Heart right ventricle (tissue), 16 donors: ENCODE measurements at regions not wholly inside any gene's neighbourhood (a gene's known extent, or its start where the extent isn't known, plus 50 kb on each side); places are given as distances from the start of the nearest gene placed in this dataset.

Experiments
- ATAC-seq, 8 donors: fragments of 200-7000 bp; cut with Tn5 transposase; one replicate each; pipeline ENCODE4 v1.9.1; 2020; ENCODE audit warnings: mild to moderate bottlenecking in 8 of 8, moderate library complexity in 8 of 8, moderate number of reproducible peaks in 1 of 8
- DNase-seq, 2 donors: peaks; one replicate each; pipeline ENCODE4 v3.0.0-alpha.2; 2020
- H3K27ac ChIP-seq, 10 donors: fragments of 200-600 bp; sonication (generic) in 2 of 10; one replicate each; pipeline versions ENCODE4 v1.5.0 to v1.8.0; 2020 to 2022; ENCODE audit warnings: mild to moderate bottlenecking in 3 of 10
- H3K27me3 ChIP-seq, 7 donors: fragments of 200-600 bp; one replicate each; pipeline ENCODE4 v1.8.0; 2021 to 2022; ENCODE audit warnings: mild to moderate bottlenecking in 2 of 7
- H3K36me3 ChIP-seq, 9 donors: fragments of 200-600 bp; sonication (generic) in 1 of 9; one replicate each; pipeline versions ENCODE4 v1.5.0 to v1.8.0; 2020 to 2022; ENCODE audit warnings: mild to moderate bottlenecking in 2 of 9
- H3K4me1 ChIP-seq, 9 donors: fragments of 200-600 bp; sonication (generic) in 1 of 9; one replicate each; pipeline versions ENCODE4 v1.5.0 to v1.8.0; 2020 to 2022; ENCODE audit warnings: mild to moderate bottlenecking in 4 of 9
- H3K4me3 ChIP-seq, 10 donors: fragments of 200-600 bp; sonication (generic) in 2 of 10; one replicate each; pipeline versions ENCODE4 v1.5.0 to v1.8.0; 2020 to 2022; ENCODE audit warnings: mild to moderate bottlenecking in 7 of 10, moderate library complexity in 2 of 10
- H3K9me3 ChIP-seq, 11 donors: fragments of 200-600 bp in 10 of 11; sonication (generic) in 2 of 11; one replicate each; pipeline versions ENCODE4 v1.5.0 to v1.8.0; 2013 to 2022; ENCODE audit warnings: mild to moderate bottlenecking in 2 of 11, control low read depth in 1 of 11, moderate library complexity in 1 of 11
- CTCF ChIP-seq, 9 donors: fragments of 200-600 bp; sonication (generic) in 2 of 9; IDR thresholded peaks; one replicate each; pipeline versions ENCODE4 v1.5.0 to v1.8.0; 2021 to 2022; ENCODE audit warnings: antibody characterized with exemption in 9 of 9, mild to moderate bottlenecking in 5 of 9, moderate library complexity in 1 of 9
- WGBS, 2 donors: extraction: QIAGEN DNeasy Blood & Tissue Kit; methylation state at CpG; one replicate each; pipeline ENCODE4 v1.1.7; 2013; ENCODE audit warnings: inconsistent platforms in 1 of 2; 5-methylcytosine and 5-hydroxymethylcytosine counted together
- intact Hi-C, 10 donors: fragments of 100-400 bp; cut with DNase I; formaldehyde crosslinking; loops; one replicate each; pipeline versions ENCODE4 v1.11.1 to v1.14.2; 2022
- donor health status: Arrhythmogenic right ventricular cardiomyopathy.
- donor health status: ischemic (EF 13 %, LVEDD 7.1; RV severe dilation, severe dysfunction).
- donor health status: healthy with polysubstance abuse.
- donor health status: DM: no; HTN: yes; CAD: no.
- donor health status: DM: no; HTN: no; CAD: no.
- donor health status: ischemic (EF 25% LVEDD 6.9; RV normal size, moderate dysfunction).
- donor health status: ischemic (EF 25% LVEDD 5.7; RV mildly dilated, moderate dysfunction).
- donor health status: healthy.
- donor health status: DM: yes; HTN: yes; CAD: no.
- donor health status: Ischemic cardiomyopathy.
- donor health status: ischemic (EF 35%, LVEDD 5.7; RV mildly dilated, moderate dysfunction).
- donor health status: nonischemic (EF 11% LVEDD 7.7; RV severe dilation, severe dysfunction).
- donor health status: DM: yes; HTN: yes; CAD: no.
- donor health status: PGD.
- donor health status: ischemic (EF 29% LVEDD 5.4; RV normal size, mild dysfunction).
- donor health status: nonischemic (EF 23%, LVEDD 6.1; RV moderate dilation, normal function).

DNA sequence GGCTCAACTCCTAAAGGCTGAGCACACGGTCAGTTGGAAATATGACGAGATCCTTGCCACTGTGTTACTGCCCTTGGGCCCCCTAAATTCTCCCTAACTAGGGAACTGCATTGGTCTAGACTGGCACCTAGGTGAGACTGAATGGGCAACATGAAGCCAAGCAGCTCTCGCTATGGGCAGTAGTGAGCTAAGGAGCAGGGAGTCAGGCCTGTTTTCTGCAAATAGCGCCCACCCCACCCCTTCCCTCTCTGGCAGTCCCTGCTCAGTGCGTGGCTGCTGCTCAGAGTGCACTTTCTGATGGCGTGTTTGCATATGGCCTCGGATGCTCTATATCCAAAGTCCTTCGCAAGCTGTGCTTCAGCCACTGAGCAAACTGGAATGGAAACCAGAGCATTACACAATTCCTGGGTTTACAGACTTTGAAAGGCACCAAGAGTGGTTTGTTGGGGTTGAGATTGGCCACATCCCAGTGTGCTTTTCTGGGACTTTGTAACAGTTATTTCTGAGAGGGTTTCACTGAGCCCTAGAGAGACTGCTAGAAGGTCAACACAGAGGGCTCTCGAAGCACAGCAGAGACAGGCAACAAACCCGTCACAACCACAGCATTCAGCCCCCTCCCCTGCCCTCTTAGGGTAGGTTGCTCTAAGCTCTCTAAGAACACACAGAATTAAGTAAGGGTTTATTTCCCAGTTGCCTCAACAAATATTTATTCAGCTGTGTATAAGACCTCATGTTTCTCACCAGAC lies 419.9 kb downstream of the STK39 start:
- H3K36me3 ChIP-seq, result no peaks in the 10 kb centered on the region
- no peaks in the 10 kb centered on the region for H3K9me3 ChIP-seq
- no peak overlapping the region for H3K27ac ChIP-seq
- ATAC-seq (no peak), DNase-seq (no peak)
- H3K27me3 ChIP-seq, result no peaks in the 10 kb centered on the region
- 85 to 90% methylated on average over 10 of the region's 10 CpGs for WGBS, 2 donors
- no peak overlapping the region for H3K4me3 ChIP-seq
- H3K4me1 ChIP-seq, result no peaks in the 10 kb centered on the region
- TF ChIP-seq CTCF (IDR thresholded peaks at IDR 0.05), result no peak
- intact Hi-C loops, result no loop called here

DNA sequence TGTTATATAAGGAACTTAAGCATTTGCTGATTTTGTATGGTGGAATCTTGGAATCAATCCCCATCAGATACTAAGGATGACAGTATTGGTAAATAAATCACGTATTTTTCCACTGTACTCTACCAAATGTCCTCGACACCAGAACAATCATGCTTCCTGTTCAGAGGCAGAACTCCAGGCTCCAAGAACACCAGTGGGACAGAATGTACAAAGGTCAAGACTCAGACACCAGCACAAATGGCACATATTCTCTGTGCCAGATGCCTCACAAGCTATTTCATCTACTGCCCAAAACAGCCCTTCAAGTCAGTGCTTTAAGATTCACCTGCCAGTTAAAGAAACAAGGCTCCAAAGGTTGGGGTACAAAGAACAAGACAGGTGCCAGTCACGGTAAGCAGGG lies 420.5 kb downstream of the STK39 start:
- H3K36me3 ChIP-seq, result no peaks in the 10 kb centered on the region
- 70 to 80% methylated on average over 3 of the region's 3 CpGs for WGBS, 2 donors
- DNase-seq (no peak), ATAC-seq (no peak)
- intact Hi-C loops, result no loop called here
- H3K4me3 ChIP-seq, result no peak overlapping the region
- H3K27ac ChIP-seq, result no peak overlapping the region
- no peaks in the 10 kb centered on the region for H3K27me3 ChIP-seq
- H3K9me3 ChIP-seq, result no peaks in the 10 kb centered on the region
- H3K4me1 ChIP-seq, result no peaks in the 10 kb centered on the region
- no peak for TF ChIP-seq CTCF (IDR thresholded peaks at IDR 0.05)

GRCh38 chr2:167825664-167826063 lies 421.7 kb downstream of the STK39 start:
- H3K27me3 ChIP-seq, result no peaks in the 10 kb centered on the region
- H3K4me1 ChIP-seq, result no peaks in the 10 kb centered on the region
- WGBS, 2 donors, result 87 to 97% methylated on average over 1 of the region's 1 CpG
- intact Hi-C loops, result no loop called here
- H3K9me3 ChIP-seq, result no peaks in the 10 kb centered on the region
- no peaks in the 10 kb centered on the region for H3K36me3 ChIP-seq
- no peak for TF ChIP-seq CTCF (IDR thresholded peaks at IDR 0.05)
- H3K4me3 ChIP-seq, result no peak overlapping the region
- ATAC-seq, result no peak
- DNase-seq, result no peak
- no peak overlapping the region for H3K27ac ChIP-seq

DNA sequence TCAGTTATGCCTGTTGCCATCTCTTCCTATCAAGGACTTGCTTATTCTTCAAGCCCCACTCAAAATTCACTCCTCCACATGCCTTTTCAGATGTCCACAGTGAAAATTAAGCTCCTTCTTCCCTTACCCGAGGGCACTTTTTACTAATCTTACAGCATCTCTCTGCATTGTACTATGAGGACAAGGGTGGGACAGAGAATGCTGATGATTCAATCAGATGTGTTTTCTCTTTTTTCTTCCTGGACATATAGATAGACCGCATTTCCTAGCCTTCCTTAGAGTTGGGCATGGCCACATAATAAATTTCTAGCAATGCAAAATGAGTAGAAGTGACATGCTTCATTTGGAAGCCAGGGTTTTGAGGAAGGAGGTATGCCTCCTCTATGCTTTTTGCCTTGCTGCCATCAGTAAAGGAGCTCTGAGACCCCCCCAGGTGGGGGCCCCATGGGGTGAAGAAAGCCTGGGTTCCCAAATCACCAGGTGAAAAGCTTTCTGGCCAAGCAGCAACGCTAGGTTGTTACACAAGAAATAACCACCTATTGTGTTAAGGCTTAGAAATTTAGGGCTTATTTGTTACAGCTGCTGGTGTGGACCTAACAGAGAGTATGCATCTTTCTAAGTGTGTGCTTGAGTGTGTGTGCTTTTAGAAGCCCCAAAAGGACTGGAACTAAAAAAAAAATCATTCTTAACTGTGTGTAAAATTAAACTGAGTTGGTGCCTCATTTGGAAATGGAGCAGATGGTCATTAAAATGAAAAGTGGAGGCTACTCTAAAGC lies 424.5 kb downstream of the STK39 start:
- intact Hi-C loops, result no loop called here
- H3K4me1 ChIP-seq, result no peaks in the 10 kb centered on the region
- no peak for ATAC-seq
- TF ChIP-seq CTCF (IDR thresholded peaks at IDR 0.05), result no peak
- no peaks in the 10 kb centered on the region for H3K36me3 ChIP-seq
- no peak overlapping the region for H3K4me3 ChIP-seq
- no peaks in the 10 kb centered on the region for H3K9me3 ChIP-seq
- H3K27me3 ChIP-seq, result no peaks in the 10 kb centered on the region
- no peak overlapping the region for H3K27ac ChIP-seq
- 81 to 82% methylated on average over 3 of the region's 3 CpGs for WGBS, 2 donors
- DNase-seq, result no peak
